C4-2B (cell line): ENCODE measurements at regions not wholly inside any gene's neighbourhood (a gene's known extent, or its start where the extent isn't known, plus 50 kb on each side); places are given as distances from the start of the nearest gene placed in this dataset.

ENCODE experiments used
- H3K27ac ChIP-seq: fragments of 450-650 bp; 2 replicates; pipeline ENCODE4 v1.5.1; 2017
- ZFX ChIP-seq: fragments of 450-650 bp; IDR thresholded peaks from 2 replicates; pipeline ENCODE4 v1.6.1; 2017
- TF ChIP-seq, protein P1 (sequence below): fragments of 450-650 bp; conservative IDR thresholded peaks from 2 replicates; pipeline ENCODE4 v1.5.1; 2017; ENCODE audit warnings: mild to moderate bottlenecking

DNA sequence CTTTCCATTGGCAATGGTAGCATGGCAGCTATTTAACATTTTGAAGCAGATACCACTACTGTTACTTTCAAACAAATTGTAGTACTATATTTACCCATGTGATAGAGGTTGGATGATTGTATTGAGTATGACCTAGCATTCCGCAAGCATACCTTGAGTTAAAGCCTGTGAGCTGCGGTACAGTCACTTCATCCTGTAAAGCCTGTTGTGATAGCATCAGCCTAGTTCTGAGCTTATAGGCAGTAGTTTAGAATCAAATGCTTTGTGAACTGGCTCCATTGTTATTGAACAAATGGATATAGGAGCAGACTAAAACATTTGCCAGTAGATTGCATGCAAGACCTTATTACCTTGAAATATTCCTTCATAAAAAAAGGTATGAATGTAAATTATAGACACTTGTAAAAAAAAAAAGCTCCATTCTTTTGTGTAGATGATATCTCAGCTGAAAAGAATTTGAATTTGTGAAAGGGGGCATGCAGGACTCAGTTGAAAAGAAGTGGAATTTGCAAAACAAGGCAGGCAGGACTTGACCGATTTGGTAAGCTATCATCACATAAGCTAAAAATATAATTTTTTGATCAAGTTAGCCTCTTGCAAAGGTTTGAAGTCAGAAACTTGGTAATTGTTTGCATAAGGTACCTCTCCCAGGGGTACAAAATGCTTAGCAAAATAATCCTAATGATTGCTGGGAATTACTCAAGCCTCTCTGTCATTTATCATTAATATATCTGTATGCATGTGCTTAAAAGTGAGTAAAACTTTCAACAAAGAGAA, 138.5 kb upstream of the ITGA4 start:
- no peak overlapping the region for H3K27ac ChIP-seq
- TF ChIP-seq ZFX = no peak
- TF ChIP-seq, protein P1, sequence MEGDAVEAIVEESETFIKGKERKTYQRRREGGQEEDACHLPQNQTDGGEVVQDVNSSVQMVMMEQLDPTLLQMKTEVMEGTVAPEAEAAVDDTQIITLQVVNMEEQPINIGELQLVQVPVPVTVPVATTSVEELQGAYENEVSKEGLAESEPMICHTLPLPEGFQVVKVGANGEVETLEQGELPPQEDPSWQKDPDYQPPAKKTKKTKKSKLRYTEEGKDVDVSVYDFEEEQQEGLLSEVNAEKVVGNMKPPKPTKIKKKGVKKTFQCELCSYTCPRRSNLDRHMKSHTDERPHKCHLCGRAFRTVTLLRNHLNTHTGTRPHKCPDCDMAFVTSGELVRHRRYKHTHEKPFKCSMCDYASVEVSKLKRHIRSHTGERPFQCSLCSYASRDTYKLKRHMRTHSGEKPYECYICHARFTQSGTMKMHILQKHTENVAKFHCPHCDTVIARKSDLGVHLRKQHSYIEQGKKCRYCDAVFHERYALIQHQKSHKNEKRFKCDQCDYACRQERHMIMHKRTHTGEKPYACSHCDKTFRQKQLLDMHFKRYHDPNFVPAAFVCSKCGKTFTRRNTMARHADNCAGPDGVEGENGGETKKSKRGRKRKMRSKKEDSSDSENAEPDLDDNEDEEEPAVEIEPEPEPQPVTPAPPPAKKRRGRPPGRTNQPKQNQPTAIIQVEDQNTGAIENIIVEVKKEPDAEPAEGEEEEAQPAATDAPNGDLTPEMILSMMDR = no peak

DNA sequence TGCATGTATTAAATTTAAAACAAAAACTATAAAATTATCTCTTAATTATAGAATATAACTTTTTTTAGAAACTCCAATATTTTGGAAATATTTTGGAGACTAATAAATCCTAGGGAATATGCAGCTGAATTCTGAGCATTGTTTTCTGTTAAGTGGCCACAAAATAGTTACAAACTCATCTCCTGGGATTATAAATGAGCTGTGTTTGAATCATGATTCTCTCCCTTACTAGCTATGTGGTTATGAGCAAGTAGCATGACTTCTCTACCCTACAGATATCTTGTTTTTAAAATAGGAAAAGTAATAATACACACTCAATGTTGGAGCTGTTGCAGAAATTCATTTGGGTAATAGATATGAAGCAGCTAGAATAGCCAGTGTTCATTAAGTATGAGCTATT, 137.9 kb upstream of the ITGA4 start:
- TF ChIP-seq, protein P1 = no peak
- no peak for TF ChIP-seq ZFX
- H3K27ac ChIP-seq = no peak overlapping the region

DNA sequence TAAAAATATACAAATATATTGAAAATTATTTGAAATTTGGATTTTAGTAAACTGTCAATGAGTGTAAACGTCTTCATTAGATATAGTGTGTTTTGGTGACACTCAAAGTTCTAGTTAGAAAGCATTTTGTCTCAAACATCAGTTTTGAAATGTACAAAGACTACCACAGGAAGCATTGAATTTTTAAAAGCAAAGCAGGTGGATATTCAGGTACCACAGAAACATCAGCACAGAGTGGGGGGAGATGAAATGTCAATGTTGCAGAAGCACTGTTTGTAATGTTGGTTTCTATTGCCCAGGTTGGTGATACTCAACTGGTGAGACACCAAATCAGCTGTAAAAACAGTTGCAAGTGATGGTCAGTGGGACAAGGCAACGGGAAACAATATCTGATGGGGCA, 136.5 kb upstream of the ITGA4 start:
- no peak overlapping the region for H3K27ac ChIP-seq
- TF ChIP-seq, protein P1 = no peak
- no peak for TF ChIP-seq ZFX

DNA sequence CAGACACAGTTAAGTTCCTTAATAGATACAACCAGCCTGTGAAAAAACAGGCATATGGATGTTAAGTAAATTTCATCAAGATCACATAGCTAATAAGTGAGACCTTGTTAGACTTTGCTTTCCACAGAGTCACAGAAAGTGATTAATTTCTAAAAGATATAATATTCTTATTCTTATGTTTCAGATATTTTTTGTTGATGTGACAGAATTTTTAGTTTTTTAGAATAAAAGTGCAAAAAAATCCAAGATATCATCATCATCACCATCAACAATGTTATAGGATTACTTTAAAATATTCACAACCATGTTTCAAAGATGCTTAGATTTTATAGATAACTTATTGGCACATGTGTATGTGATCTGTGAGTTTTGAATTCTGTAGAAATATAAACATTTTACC, 132.3 kb upstream of the ITGA4 start:
- TF ChIP-seq, protein P1 = no peak
- no peak for TF ChIP-seq ZFX
- no peak overlapping the region for H3K27ac ChIP-seq

DNA sequence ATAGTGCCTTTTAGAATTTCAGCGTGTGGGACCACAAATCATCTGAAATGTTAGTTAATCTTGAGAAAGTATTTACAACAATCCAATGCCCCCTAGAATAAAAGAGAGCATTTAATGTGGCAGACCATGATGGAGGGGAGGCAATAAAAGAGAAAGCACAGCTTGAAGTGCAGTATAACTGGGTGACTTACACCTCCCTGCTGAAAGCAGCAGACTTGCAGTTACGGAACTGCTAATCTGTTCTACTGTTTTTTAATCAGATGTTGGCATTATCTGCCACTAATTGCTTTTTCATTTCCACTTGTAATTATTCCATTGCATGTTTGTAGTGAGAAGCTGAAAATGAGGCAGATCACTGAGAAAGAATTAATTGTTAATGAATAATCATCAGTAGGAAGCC, 130.5 kb upstream of the ITGA4 start:
- TF ChIP-seq, protein P1 = no peak
- TF ChIP-seq ZFX = no peak
- no peak overlapping the region for H3K27ac ChIP-seq

DNA sequence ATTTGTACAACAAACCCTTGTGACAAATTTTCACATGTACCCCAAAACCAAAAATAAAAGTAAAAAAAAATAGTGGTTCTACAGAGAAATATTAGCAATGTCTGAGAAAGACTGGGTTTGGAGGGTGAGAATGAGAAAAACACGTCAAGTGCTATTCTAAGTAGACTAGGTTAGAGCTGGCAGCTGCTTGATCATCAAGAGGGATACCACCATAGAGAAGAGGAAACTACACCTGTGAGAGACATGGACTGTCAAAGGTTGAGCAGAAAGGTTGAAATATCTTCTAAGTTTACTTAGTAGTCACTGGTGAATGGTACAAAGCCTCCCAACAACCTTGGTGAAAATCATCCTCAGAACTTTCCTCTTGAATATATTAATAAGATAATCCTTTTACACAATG, 126.9 kb upstream of the ITGA4 start:
- TF ChIP-seq, protein P1 = no peak
- TF ChIP-seq ZFX = no peak
- no peak overlapping the region for H3K27ac ChIP-seq

DNA sequence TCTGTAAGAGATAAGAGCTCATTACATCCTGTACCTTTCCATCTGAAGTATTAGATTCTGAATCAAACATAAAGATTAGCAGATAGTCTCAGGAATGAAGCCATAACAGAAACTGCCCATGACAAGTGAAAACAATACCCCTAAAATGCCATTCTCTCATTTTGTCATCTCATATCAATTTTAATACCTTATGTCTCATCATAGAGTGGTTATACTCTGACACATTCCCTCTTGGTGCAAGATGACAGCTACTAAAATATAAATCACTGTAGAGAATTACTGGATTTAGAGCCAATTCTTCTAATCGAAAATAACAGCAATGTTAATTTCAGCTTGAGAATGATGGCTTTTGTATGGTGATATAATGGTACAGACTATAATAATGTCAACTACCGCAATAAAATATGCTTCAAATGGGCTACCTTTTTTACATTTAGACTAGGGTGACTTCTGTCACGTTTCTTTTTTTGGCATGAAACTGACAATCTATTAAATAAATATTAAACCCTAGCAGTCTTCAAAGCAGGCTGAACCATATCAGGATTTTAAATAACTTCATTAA, 125.1 kb upstream of the ITGA4 start:
- no peak for TF ChIP-seq ZFX
- H3K27ac ChIP-seq = no peak overlapping the region
